ENCODE measurements at regions not wholly inside any gene's neighbourhood (a gene's known extent, or its start where the extent isn't known, plus 50 kb on each side); places are given as distances from the start of the nearest gene placed in this dataset.

- TF ChIP-seq FOXM1 (IDR thresholded peaks at IDR 0.05; ENCODE audit: low read depth) (no peak), FOXM1 (CRISPR knock-in tag; IDR thresholded peaks at IDR 0.05; ENCODE audit: low read depth) (no peak), CEBPB (tag; IDR thresholded peaks at IDR 0.05) (no peak), IFI16 (CRISPR knock-in tag; IDR thresholded peaks at IDR 0.05) (no peak), MEF2A (IDR thresholded peaks at IDR 0.05; ENCODE audit: control insufficient read depth, low read depth, low read length) (no peak), ADNP (tag; IDR thresholded peaks at IDR 0.05) (no peak), NR2C2 (CRISPR knock-in tag; IDR thresholded peaks at IDR 0.05) (no peak), NR2C2 (tag; IDR thresholded peaks at IDR 0.05) (no peak), RCOR1 (IDR thresholded peaks at IDR 0.05; ENCODE audit: borderline replicate concordance in 1 of 2, low read depth in 2 of 2, low read length in 2 of 2) (no peak), SETDB1 (IDR thresholded peaks at IDR 0.05; ENCODE audit: low read length) (no peak)
- TF ChIP-seq, protein P1, sequence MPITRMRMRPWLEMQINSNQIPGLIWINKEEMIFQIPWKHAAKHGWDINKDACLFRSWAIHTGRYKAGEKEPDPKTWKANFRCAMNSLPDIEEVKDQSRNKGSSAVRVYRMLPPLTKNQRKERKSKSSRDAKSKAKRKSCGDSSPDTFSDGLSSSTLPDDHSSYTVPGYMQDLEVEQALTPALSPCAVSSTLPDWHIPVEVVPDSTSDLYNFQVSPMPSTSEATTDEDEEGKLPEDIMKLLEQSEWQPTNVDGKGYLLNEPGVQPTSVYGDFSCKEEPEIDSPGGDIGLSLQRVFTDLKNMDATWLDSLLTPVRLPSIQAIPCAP (CRISPR knock-in tag; IDR thresholded peaks at IDR 0.05; ENCODE audit: borderline replicate concordance) = no peak
Observed at GRCh38 chr15:70320482-70320881, 222.8 kb upstream of the TLE3 start.
